Fibroblast of the aortic adventitia (primary cell): ENCODE measurements at regions not wholly inside any gene's neighbourhood (a gene's known extent, or its start where the extent isn't known, plus 50 kb on each side); places are given as distances from the start of the nearest gene placed in this dataset.

ENCODE experiments used
- DNase-seq: peaks from one replicate; pipeline ENCODE4 v3.0.0-alpha.2; 2010; ENCODE audit warnings: low read depth
- H3K4me3 ChIP-seq: 2 replicates; pipeline ENCODE4 v1.5.1; 2011; ENCODE audit warnings: low read depth, mild to moderate bottlenecking, control low read depth, low read length, moderate library complexity
- CTCF ChIP-seq: IDR thresholded peaks from 2 replicates; pipeline ENCODE4 v1.5.1; 2011; ENCODE audit warnings: mild to moderate bottlenecking, low read length, control low read depth, inconsistent platforms; ENCODE audit not compliant: insufficient read depth

- TF ChIP-seq CTCF = no peak
- H3K4me3 ChIP-seq = no peak overlapping the region
- peak; percentile 13 for DNase-seq
Measured at GRCh38 chr5:58002323-58002722, 457.6 kb downstream of the PLK2 start.

- TF ChIP-seq CTCF = no peak
- no peak for DNase-seq
- H3K4me3 ChIP-seq = no peak overlapping the region
Measured at GRCh38 chr5:57993866-57994265, 466.0 kb downstream of the PLK2 start.

GRCh38 chr5:57989378-57989777 lies 470.5 kb downstream of the PLK2 start:
- no peak for TF ChIP-seq CTCF
- H3K4me3 ChIP-seq = no peak overlapping the region
- DNase-seq = peak; percentile 1

- no peak for DNase-seq
- no peak overlapping the region for H3K4me3 ChIP-seq
- no peak for TF ChIP-seq CTCF
Measured at GRCh38 chr5:57988813-57989212, 471.1 kb downstream of the PLK2 start.

GRCh38 chr5:57987552-57987951 lies 472.3 kb downstream of the PLK2 start:
- H3K4me3 ChIP-seq = no peak overlapping the region
- TF ChIP-seq CTCF = no peak
- no peak for DNase-seq

- peak; percentile 40 for DNase-seq
- TF ChIP-seq CTCF = no peak
- H3K4me3 ChIP-seq = no peak overlapping the region
Measured at GRCh38 chr5:57986761-57987341, 473.0 kb downstream of the PLK2 start.

- no peak for TF ChIP-seq CTCF
- H3K4me3 ChIP-seq = no peak overlapping the region
- DNase-seq = no peak
Measured at GRCh38 chr5:57983426-57983825, 476.5 kb downstream of the PLK2 start.
